Spleen (tissue), 7 donors: ENCODE measurements at regions not wholly inside any gene's neighbourhood (a gene's known extent, or its start where the extent isn't known, plus 50 kb on each side); places are given as distances from the start of the nearest gene placed in this dataset.

Source experiments
- CTCF ChIP-seq, 11 experiments: fragments of 200-600 bp in 7 of 11; fragments of 450-650 bp in 4 of 11; sonication (generic) in 4 of 11; IDR thresholded peaks in 8 of 11; conservative IDR thresholded peaks in 3 of 11; 1 replicate in 7 of 11; 2 replicates in 4 of 11; pipeline versions ENCODE4 v1.4.0 to v1.8.0; 2016 to 2021; ENCODE audit warnings: antibody characterized with exemption in 11 of 11, inconsistent platforms in 4 of 11, mild to moderate bottlenecking in 1 of 11
- POLR2A ChIP-seq, 3 donors: fragments of 450-650 bp; IDR thresholded peaks; one replicate each; pipeline ENCODE4 v1.5.1; 2017; ENCODE audit warnings: antibody characterized with exemption in 3 of 3, mild to moderate bottlenecking in 1 of 3
- donor health status: DM: no; HTN: no; CAD: no; lungs with moderate emphysema.
- donor health status: DM: no; HTN: no; CAD: no.
- donor health status: DM: no; HTN: no; CAD: no.

- TF ChIP-seq POLR2A (IDR thresholded peaks at IDR 0.05) = no peak
- no peak for TF ChIP-seq CTCF (IDR thresholded peaks at IDR 0.05 in 8 of 11, conservative IDR thresholded peaks at IDR 0.05 in 3 of 11)
Measured at GRCh38 chr5:3695818-3696217, 100.2 kb downstream of the IRX1 start.
